Anterior cingulate cortex (tissue), 58 donors: ENCODE measurements at regions not wholly inside any gene's neighbourhood (a gene's known extent, or its start where the extent isn't known, plus 50 kb on each side); places are given as distances from the start of the nearest gene placed in this dataset.

Experiments
- DNase-seq, 58 donors: peaks; one replicate each; lab custom pipeline; 2025; lab: John Stamatoyannopoulos, UW

DNA sequence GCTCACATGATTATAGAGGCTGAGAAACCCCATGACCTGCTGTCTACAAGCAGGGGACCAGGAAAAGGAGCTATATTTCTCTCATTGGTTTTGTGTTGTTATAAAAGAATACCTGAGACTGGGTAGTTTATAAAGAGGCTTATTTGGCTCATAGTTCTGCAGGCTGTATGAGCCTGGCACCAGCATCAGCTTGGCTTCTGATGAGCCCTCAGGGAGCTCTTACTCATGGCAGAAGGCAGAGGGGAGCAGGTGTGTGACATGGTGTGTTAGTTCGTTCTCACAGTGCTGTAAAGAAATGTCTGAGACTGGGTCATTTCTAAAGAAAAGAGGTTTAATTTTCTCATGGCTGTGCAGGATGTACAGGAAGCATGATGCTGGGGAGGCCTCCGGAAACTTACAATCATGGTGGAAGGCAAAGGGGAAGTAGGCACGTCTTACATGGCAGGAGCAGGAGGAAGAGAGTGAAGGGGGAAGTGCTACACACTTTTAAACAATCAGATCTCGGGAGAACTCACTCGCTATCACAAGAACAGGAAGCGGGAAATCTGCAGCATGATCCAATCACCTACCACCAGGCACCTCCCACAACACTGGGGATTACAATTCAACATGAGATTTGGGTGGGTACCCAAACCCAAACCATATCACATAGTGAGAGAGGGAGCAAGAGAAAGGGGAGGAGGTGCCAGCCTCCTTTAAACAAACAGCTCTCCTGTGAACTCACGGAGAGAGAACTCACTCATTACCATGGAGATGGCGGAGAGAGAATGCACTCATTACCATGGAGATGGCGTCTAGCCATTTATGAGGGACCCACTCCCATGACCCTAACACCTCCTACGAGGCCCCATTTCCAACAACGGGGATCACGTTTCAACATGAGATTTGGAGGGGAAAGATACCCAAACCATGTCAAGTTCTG, 133.4 kb downstream of the JCAD start:
- no peak for DNase-seq

DNA sequence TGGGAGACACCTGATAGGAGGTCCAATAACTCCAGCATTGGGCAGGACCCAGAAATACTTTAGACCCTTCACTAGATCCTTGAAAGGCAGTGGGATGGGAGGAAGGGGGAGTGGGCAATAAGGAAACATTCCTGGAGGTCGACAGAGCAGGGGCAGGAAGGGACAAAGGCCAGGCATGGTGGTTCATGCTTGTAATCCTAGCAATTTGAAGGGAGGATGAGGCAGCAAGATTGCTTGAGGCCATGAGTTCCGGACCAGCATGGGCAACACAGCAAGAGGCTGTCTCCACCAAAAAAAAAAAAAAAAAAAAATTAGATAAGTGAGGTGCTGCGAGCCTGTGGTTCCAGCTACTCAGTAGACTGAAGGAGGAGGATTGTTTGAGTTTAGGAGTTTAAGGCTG, 134.9 kb downstream of the JCAD start:
- no peak for DNase-seq

DNA sequence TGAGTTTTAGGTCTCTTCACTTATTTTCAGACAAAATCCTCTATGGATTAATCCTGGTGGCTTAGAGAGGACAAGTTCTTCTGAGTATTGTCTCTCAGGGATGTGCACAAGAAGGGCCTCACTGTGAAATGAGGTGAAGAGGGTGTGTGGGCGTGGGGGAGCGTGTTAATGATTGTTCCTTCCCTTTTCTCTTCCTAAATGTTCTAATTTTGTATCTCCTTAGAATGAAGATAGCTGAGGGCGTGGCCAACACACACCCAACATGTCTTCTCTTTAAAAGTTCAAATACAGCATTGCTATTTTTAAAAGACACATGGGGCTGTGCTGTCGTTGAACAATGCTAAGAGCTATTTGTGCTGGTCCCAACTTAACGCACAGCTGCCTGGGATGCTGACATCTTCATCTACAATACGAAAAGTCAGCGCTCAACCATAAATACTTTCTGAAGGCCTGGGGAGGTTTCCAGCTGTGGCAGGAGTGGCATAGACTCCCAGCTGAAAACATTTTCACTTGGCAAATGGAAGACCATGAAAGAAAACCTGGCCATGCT, 135.9 kb downstream of the JCAD start:
- peak in 1 of 58 donors; percentile 17 for DNase-seq

DNA sequence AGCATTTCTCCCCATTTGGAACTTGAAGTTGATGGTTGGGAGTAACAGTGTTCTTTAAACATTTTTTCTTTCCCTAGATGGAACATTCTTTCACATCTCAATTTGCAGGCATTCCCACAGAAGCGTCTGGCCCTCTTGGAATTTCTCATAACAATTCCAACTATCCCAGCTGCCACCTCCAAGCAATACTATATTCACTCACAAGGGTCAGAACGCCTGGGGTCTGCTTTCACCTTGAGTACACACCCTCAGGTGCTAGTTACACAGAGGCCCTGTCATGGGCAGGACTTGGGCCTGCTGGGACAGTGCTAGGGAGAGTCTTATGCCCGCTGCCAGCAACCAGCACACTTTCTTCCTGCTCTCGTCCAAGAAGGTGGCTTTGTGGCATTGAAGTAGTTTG, 136.5 kb downstream of the JCAD start:
- no peak for DNase-seq

DNA sequence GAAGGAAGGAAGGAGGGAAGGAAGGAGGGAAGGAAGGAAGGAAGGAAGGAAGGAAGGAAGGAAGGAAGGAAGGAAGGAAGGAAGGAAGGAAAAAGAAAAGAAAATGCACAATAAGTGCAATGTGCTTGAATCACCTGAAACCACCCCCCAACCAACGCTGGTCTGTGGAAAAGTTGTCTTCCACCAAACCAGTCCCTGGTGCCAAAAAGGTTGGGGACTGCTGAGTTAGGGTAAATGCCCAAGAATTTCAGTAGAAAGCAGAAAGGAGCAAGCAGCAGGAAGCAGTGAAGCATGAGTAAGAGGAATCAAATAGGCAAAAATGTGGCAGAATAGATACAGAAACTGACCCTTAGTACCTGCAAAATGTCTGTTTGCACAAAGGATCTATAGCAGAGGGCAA, 137.2 kb downstream of the JCAD start:
- no peak for DNase-seq

DNA sequence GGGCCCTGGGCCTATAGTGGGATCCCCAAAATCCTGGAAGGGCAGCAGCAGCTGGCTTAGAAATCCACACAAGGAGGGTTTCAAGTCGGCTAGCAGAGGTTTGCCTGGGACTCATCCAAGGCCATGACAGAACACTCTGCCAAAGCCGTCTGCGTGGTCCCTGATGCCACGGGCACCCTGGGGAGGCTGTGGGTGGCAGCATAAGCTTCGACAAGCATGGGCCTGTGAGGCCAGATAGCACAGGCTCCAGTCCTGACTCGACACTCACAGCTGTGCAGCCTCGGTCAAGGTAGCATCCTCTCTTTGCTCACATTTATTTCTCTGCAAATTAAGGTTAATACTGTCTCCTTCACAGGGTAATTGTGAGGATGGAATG, 138.3 kb downstream of the JCAD start:
- peak in 1 of 58 donors; percentile 12 for DNase-seq

DNA sequence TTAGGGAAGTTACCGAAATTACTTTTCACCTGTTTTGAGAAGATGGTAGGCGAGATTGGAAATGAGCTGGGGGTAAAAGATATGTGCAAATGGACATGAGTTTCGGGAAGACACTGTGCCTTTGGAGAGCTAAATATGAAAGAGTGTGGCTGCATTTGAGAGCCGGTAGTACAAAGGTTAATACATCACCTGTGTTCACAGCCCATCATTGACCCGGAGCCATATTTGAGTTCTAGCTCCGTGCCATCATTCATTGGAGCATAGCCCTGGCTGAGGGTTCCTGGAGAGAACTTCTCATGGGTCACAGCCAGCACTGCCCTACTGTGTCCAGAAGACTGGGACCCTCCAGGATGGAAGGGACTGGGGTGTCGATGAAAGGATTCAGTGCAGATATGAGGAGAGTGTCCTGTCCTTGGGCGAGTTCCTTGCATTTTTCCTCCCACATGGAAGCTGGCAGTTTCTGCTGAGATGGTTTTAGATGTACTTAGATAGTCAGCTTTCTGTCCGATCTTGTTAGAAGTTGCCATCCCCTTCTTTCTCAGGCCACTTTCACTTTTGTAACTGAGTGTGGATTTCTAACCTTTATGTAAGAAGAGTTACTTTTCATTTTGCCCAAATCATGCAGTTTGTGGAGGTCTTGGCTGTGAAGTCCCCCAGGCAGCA, 138.8 kb downstream of the JCAD start:
- DNase-seq, result no peak

DNA sequence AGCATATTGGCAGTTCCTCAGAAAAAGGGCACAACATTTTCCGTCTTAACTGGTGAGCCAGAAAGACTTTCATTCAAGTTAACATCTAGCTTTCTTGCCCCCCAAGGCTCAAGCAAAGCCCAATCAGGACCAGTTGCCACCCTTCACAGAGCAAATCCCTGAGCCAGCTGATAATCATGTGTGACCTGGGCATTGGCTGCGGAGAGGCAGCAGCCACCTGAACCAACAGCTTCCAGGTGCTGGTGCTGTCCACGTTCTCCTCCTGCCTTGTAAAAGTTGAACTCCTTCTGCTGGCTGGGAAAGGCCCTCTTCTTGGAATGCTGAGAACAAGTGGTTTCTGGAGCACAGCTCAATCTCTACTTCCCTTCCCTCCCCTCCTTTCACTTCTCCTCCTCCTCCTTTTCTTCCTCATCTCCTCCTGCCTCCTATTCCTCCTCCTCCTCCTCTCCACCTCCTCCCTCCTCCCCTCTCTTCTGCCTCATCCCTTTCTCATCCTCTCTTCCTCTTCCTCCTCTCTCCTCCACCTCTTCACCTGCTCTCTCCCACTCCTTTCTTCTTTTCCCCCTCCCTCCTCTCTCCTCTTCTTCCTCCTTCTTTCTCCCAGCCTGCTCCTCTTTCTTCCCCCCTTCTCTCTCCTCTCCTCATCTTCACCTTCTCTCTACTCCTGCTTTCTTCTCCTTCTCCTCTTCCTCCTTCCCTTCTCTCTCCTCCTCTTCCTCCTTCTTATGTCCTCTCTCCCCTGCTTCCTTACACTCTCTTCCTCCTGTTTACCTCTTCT, 140.6 kb downstream of the JCAD start:
- no peak for DNase-seq

DNA sequence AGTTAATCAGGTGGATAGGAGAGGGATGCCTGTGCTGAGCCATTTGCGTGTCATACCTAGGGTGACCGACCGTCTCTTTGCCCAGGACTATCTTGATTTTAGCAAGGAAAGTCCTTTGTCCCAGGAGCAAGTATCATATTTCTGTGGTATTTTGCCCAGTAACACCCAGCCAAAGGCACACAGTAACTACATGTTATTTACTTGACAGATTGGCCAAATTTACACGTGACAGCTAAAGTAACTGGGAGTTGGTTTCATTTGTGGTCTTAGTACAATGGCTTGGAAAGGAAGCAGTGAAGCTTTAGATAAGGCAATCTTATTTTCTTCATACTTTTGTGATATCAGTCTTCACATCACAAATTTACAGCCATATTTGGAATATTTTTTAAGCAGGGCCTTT, 142.1 kb downstream of the JCAD start:
- no peak for DNase-seq

DNA sequence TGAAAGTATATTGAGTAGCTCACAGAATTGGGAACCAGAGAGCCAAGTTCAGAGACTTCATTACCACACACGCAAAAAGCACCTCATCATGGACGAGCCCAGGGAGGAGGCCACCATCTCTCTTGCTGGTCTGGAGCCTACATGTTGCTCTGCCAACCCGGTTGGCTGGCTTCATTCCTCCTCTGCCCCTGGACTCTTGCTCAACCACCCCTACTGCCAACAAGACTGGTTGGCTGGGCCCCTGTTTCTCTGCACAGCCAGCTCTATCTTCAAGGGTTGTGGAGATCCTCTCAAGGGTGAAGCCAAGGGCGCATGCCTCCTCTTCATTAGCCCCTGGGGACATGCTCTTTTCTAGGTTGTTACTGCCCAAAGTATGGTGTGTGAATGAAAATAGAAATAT, 142.7 kb downstream of the JCAD start:
- no peak for DNase-seq

DNA sequence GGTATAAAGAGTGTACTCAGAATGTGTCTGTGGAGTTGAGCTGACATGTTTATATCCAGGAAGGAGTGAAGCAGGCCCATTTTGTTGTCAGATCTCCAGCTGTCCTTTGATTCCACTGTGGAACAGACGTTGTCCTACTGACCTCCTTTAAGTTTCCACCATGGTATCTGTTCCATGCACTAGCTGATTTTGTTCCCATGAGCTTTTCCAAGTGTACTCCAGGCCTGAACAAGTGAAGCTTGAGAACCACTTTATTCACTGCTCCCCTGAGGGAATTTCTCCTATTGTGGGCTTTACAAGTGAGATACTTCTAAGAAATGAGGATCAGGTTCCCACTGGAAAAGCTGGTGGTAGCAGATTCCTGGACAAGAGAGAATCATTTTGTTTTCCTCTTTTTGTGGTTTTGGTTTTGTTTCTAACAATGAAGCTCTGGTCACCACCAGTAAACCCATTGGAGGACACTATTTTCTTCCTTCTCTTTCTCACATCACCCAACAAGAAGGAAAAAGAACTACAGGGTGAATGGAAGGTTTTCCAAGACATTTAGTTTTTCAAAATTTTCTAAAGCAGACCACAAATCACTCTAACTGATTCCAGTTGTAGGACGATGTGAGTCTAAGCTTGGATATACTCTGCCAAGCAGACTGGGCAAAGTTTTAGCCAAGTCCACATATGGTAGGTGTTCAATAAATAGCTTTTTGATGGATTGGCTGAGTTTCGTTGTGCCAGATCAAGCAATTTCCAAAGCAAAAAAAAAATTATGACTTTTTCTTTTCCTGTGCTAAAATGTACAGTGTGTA, 144.2 kb downstream of the JCAD start:
- no peak for DNase-seq

DNA sequence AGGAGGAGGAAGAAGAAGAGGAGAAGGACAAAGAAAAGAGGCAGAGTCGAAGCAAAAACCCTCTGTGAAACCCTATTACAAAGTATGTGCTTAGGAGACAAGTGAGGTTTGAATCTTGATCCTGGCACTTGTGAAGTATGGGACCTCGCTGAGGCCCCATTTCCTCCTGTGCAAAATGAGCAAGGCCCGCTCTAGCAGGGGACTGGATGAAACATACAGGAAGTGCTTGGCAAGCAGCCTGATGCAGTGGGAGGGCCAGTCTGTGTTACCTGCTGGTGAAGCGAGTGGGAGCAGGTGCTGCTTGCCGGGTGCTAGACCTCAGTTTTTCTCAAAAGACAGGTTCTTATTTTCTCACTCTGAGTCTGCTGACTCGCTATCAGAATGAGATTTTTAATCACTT, 150.4 kb downstream of the JCAD start:
- no peak for DNase-seq

DNA sequence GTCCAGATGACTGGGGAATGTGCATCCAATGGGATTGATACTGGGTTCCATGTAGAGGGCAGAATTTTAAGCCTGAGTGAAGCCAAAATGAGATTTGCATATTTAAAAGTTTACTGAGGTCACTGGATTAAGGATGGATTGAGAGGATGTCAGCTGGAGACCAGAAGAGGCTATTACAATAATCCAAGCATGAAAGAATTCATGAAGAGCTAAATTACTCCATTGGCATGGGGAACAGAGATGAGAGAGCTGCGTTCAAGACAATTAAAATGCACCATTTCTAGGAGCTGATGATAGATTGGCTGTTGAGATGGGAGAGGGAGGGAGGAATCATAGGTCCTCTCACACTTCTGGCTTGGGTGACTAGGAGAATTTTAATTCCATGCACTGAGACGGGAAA, 158.5 kb downstream of the JCAD start:
- DNase-seq, result no peak

DNA sequence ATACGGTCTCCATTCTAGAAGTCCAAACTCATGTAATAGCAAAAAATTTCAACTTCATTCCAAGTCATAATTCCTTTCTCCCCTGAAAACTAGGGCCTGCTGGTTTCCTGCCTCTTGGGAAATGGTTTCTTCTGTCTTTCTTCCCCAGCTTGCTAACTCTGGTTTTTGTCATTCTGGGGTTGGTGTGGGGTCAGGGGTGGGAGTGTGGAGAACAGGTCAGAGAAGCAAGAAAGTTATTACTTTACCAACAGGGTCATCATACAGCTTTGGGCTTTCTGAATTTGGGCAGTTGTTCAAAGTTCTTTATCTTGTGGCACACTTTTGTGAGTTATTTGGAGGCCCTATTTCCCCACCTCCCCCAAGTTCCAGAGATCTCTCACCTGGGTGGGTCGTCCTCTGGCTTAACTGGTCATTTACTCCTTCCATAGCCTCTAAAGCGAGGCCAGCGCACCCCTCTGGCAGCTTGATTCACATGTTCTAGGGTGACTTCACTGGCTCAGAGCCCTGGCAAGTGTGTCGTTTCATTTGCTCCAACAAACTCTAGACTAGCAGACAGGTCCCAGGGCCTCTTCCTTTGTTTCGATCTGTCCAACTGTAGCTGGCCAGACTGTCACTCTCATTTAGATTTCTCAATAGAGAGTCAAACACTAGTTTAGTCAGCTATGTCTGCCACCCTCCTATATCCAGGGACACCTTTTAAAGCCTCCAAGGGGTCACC, 161.2 kb downstream of the JCAD start:
- DNase-seq, result no peak

DNA sequence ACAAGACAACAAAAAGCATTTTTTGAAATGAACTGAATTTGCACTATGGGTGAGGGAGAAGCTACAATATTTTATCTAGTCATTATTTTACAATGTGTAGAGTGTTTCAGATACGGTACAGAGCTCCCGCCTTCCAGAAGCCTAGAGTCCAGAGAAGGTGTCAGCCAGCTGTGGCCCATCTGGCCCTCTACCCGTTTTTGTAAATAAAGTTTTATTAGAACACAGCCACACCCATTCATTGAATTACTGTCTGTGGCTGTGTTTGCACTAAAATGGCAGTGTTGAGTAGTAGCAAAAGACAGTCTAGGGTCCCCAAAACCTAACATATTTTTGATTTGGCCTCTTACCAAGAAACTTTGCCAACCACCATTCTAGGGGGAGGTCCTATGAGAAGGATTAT, 162.0 kb downstream of the JCAD start:
- DNase-seq, result no peak

DNA sequence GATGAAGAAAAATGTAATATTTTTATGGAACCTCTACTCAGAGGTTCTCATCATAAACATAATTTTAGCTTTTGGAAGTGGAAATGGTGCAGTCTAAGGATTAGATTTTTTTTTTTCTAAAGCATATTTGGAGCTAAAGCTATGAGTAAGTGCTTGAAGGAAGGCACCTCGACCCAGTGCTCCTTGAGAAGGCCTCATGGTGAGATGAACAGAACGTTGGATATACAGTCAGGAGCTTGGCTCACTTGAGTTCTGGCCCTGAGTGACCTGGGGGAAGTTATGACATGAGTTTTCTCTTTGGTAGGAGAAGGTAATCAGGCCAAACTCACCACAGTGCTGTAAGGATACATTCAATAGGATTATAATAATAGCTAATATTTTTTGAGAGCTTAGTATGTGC, 163.3 kb downstream of the JCAD start:
- DNase-seq, result no peak

DNA sequence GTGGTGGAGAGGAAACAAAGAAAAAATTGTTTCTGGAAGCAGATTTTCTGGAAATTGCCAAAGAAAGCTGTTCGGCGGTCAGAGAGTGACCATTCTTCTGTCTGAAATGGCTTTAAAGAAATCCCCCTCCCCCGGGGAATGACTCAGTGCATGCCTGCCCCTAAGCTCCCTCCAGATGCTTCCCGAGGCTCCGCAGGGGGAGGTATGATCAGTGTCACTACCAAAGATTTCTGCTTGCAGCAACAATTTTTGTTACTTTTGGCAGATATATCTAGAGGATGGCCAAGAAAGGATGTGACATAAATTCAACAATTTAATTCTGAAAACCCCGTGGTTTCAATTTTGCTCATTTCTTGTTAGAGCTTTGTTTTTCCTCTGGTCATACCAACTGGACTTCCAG, 163.9 kb downstream of the JCAD start:
- DNase-seq, result peak in 1 of 58 donors; percentile 36

DNA sequence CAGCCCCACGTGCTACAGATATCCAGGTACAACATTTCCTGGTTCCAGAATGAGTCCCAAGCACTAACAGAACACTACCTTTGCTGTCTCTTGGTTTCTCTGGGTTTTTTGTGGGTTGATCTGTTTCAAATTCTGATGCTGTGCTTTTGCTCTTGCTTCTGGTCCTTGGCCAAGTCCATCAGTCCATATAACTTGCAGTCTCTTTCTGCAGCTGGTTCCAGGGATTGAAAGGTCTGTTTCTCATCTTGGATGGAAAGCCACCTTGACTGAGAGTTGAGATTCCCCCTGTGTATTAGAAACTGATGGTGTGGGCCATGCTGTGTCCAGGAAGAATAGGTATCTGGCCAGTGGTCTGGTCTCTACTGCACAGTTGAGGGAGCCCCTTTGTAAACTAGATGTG, 171.1 kb downstream of the JCAD start:
- DNase-seq, result no peak

DNA sequence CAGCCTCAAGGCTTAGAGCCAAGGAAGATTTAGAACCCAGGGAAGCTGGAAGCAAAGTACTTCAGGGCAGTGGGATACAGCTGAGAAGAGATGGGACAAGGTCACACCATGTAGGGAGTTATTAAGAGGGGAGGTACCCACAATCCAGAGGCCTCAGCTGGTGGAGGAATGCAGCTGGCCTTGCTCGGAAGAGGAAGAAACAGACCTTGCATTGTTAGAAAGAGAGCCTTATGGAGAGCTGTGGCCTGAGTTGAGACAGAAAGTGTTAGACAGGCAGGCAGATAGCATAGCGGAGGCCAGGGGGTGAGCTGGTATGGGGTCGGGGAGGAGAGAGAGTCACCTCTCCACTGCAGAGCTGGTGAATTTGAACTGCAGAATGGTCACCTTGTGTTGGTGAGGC, 173.1 kb downstream of the JCAD start:
- no peak for DNase-seq

DNA sequence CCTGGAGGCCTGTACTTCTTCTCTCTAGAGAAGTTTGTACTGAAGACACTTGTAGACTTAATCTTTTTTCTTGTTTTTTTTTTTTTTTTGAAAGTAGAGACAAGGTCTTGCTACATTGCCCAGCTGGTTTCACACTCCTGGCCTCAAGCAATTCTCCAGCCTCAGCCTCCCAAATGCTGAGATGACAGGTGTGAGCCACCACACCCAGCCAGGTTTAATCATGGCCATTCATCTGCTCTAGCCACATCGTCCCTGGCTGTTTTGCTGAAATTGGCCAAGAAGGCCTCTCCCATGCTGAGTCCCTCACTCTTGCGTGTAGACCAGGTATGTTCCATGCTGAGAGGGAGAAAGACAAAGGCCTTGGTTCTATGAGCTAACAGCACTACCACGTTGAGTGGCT, 176.2 kb downstream of the JCAD start:
- DNase-seq, result no peak
